GM12892 (cell line): ENCODE measurements at regions not wholly inside any gene's neighbourhood (a gene's known extent, or its start where the extent isn't known, plus 50 kb on each side); places are given as distances from the start of the nearest gene placed in this dataset.

Experiments used
- POLR2AphosphoS5 ChIP-seq: IDR thresholded peaks from 2 replicates; pipeline ENCODE4 v1.6.1; 2011; ENCODE audit warnings: low read depth, low read length, control low read depth
- TAF1 ChIP-seq: IDR thresholded peaks from 2 replicates; pipeline ENCODE4 v1.6.1; 2011; ENCODE audit warnings: low read depth, mild to moderate bottlenecking, control low read depth, low read length, borderline replicate concordance

DNA sequence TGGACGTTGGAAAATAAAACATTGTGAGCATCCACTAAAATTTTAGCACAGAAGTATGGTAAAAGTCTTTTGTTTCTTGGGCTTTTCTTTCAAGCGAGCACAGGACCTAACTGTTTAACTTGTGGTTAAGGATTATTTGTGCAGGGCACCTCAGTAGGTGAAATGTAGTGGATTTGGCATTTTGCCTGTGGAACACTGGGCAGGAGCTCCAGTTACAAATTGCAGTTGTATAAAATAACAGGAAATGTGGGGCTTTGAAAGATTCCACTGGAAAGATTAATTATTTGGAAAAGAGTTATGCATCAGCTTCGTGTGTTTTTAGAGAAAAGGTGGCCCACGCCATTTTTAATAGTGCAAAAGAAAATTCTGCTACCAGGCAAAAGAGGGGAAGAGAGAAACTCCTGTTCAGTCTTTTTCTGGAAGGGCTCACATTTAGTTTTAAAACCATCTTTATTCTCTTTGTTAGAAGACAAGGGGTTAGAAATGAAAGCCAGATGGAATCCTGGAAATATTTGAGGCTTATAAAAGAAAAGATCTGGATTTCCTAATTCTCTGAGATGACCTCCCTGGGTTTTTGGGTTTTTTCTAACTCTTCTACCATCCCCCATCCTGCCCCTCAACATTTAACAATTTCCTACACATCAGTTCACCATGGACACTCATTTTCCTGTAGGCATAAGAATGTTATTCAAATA lies 144.3 kb upstream of the SERTAD2 start:
- TF ChIP-seq POLR2AphosphoS5: no peak
- no peak for TF ChIP-seq TAF1
